ENCODE measurements at regions not wholly inside any gene's neighbourhood (a gene's known extent, or its start where the extent isn't known, plus 50 kb on each side); places are given as distances from the start of the nearest gene placed in this dataset.

DNA sequence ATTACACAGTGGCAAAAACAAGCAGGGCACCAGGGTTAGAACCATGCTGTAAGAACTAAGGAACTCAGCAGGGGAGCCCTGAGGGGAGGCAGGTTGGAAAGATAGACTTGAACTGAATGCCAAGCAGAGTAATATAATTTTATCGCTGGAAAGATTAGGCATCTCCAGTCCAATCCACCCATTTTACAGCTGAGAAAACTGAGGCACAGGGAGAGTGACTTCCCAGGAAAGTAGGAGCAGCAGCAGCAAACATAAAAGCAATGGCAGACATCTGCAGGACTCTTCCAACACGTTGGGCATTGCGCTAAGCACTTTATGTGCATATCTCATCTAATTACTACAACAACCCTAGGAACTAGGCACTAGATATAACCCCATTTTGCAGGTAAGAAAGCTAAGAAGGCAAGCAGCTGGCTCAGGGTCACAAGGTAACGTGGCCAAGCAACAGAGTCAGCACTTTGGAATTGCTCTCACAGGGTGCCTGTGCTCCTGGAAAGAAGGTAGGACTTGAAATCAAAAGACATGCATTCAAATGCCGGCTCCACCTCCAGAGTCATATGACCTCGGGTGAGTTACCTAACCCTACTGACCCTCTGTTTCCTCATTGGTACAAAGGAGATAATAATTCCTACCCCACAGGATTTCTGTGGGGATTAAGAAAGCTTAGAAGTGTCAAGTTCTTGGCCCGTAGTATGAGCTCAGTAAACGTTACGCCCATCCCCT is 215.3 kb downstream of the BARX2 start:
- DNase-seq (ENCODE audit: low spot score) = no peak

DNA sequence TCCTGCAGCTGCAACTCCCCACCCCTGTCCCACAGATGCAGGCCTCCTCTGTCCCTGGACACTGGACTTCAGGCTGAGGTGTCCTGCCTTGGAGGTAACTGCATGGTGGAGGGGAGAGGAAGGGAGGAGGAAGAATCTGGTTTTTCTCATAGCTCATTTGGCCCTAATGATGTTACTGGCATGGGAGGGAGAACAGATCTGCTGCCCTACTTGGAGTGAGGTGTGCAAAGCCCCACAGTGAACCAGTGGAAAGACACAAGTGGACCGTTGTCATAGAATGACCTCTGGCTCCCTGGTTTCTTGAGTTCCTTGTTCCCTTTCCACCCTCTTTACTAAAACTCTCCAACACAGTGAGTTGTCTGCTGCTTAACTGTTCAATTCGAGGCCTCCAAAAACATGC is 215.9 kb downstream of the BARX2 start:
- no peak for DNase-seq (ENCODE audit: low spot score)

DNA sequence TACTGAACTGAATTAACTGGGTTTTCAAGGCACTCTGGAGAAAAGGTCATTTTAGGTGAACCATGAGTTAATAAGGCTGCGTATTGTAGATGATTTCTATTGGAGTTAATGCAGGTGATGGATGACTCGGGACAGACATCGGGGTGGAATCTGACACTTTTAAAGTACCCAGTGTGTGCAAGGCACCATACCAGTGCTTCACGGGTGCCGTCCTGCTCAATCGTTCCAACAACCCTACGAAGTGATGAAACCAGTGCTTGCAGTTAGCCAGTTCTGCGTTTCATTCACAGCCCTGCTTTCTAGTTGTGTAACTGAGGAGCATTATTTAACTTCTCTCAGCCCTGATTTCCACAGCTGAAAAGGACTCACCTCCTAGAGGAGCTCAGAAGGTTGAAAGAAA is 216.5 kb downstream of the BARX2 start:
- no peak for DNase-seq (ENCODE audit: low spot score)

DNA sequence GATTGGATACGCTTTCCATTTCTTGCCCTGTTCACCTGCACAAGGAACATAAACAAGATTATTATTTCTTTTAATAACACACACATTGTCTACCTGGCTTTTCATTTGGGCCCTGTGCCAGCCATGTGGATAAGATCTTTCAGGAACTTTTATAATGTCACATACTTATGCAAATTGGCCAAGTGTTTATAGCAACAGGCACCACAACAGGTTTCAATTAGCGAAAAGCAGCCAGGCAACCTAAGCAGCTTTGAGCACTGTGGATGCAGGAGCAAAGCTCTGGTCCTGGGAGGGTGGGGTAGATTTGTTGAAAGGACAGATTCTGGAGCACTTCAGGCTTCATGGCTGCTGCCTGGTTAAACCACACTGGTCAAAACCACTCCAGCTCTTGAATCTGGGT is 217.4 kb downstream of the BARX2 start:
- DNase-seq (ENCODE audit: low spot score) = no peak

DNA sequence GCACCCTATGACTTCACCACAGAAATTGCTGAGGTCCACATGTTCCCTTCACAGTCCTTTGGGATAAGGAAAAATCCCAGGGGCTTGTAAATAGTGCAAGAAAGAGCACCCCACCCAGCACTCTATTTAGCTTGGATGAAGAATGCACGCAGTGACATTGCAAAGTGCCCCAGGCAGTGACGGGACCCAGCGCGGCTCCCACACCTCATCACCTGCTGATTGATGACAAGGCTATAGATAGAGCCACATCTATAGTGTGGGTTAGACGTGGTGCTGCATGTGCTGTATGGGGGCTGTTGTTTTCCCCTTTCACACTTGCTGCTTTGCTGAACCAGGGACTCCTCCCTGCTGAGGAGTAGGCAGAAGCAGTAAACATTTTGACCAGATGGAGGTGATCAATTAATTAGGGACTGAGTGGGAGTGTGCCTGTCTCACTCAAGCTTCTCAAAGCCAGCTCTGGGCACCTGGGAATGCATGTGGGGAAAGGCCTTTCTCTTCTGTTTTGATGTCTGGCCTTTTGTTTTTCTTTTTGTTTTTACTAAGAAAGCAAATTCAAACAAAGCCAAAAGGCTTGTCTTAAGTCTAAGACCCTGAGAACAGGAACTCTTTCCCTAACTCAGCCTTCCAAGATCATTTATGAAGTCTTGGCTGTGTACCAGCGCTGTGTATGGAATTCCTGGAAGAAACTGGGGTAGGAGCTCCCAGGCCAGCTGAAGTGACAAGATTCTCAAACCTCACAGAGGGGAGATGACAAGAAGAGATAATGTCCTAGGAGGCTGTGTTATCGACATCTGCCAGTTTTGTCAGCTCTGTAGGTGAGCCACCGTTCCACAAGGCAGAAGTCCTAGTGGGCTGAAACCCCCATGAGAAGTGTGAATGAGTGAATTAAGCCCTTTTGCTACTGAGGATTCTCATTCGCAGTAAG is 219.7 kb downstream of the BARX2 start:
- DNase-seq (ENCODE audit: low spot score) = no peak

DNA sequence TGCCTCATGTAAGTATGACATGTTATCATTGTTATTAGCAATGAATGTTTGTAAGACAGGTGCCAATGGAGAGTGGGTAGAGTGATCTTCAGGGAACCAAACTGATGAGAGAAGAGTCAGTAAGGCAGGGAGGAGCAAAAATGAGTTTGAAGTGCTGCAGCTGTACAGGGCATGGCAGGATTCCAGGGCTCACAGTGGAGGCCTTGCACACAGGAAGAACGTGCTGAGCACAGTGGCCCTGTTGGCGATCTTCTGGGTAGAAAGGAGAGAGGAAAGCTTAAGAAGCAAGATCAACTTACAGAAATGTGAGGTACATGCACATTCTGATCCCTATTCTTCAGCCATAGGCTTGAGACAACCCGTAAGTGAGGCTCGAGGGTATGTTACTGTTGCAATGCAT is 219.3 kb upstream of the TMEM45B start:
- no peak for DNase-seq (ENCODE audit: low spot score)

DNA sequence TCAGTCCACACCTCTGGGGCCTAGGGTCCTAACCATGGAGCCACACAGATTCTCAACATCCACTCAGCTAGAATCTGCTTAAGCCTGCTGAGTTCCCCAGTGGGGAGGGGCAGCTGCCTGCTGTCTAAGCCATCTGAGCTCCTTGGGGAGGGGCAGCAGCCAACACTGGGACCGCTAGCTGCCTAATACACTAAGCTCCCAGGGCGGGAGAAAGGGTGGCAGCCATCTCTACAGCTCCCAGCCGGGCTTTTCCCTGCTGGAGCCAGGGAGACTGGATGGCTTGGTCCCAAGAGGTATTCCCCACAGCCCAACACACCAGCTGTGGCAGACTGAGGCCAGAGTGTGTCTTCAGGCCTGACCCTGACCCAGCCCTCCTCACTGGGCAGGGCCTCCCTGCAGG is 217.3 kb upstream of the TMEM45B start:
- peak; percentile 55 for DNase-seq (ENCODE audit: low spot score)

DNA sequence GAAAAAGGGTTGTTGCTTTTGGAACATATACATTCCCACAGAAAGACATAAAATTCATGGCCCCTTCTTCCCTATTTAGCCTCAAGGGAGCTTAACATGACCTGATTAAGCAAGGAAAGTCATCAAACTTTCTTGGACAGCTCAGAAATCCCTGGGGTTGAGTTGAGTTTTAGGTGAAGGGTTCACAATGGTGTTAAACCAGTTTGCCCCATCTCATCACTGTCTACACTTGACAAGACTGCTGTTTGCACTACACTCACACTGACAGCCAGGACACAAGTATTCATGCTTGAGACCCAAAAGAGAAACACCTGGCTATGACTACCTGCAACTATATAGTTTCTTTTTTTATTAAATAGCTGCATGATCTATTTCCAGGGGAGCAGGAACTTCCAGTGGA is 209.8 kb upstream of the TMEM45B start:
- no peak for DNase-seq (ENCODE audit: low spot score)

DNA sequence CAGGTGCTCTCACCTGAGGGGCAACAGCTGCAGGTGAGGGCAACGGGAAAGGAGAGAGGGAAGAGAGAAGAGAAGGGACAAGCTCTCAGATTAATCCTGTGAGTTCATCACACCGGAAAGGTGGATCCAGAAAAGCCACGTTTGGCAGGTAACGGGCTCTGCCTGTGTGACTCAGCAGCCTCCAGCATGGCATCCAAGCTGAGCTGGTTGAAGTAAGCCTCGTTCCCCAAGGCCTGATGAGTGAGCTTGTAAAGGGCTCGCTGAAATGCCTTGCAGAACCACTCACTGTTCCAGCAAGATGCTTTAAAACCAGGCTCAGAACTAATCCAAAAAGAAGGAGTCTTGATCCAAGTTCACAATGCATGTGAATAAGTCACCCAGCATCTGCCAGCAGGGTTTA is 206.9 kb upstream of the TMEM45B start:
- DNase-seq (ENCODE audit: low spot score) = no peak

DNA sequence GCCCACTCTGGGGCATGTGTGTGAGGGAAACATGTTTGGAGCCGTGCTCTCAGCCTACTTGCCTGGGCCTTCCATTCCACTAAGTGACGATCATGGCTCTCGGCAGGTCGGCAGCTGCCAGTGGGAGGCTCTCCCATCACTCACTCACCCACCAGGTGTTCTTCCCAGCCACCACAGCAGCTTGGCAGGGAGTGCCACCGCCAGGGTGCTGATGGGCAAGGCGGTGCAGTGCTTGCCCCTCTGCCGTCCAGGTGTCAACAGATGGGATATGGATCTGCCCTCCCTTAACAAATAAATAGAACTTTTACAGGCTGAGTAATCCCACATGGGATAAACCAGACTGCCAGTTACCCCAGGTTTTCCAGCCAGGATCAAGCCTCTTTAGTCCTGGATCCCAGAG is 205.5 kb upstream of the TMEM45B start:
- no peak for DNase-seq (ENCODE audit: low spot score)

DNA sequence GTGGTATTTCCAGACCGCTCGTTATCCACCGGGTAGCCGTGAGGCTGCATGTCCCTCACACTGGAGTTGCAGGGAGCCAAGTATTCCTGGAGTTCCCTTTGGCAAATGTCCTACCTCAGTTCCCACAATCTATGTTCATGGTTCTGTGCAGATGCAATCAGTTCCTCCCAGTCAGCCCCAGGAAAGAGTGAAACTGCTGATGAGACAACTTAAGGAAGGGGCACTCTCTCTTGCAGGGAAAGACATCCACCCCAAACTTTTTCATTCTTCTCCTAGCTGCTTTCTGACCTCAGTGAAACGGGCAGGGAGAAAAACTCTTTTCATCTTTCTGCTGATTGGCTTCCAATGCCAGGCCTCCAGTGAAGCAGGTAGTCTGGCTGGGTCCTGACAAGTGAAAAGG is 205.1 kb upstream of the TMEM45B start:
- no peak for DNase-seq (ENCODE audit: low spot score)

DNA sequence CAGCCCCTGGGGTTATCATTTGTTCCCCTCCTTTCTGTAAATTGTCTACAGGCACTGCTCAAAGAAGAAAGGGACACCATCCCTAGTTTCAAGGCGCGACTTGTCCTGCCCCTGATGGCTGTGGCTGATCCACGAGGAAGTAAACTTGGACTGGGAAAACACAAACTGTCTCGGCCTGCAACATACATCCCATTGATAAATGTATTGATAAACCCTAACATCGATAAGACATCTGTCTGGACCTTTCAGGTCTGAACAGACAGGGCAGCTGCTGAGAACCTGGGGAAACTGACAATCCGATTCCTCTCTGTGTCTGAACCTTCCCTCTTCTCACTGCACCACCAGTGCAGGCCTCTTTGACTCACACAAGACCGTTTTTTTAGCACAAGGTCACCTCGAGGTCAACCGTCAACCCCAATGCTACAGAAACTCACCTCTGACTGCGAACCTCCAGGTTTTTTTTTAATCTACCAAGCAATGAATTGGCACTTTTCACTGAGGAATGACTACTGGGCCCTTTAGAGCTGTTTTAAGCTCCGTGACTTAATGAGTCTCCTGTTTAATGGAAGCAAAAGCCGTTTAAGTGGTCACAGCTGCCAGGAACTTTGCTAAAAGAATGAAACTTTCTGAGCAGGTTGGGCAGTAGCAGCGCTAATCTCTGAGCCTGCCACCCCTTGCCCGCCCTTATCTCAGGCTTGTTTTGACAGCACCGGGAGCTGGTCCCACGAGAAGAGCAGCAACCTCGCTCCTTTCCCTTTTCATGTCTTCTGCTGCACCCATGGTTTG is 203.8 kb upstream of the TMEM45B start:
- DNase-seq (ENCODE audit: low spot score) = no peak

DNA sequence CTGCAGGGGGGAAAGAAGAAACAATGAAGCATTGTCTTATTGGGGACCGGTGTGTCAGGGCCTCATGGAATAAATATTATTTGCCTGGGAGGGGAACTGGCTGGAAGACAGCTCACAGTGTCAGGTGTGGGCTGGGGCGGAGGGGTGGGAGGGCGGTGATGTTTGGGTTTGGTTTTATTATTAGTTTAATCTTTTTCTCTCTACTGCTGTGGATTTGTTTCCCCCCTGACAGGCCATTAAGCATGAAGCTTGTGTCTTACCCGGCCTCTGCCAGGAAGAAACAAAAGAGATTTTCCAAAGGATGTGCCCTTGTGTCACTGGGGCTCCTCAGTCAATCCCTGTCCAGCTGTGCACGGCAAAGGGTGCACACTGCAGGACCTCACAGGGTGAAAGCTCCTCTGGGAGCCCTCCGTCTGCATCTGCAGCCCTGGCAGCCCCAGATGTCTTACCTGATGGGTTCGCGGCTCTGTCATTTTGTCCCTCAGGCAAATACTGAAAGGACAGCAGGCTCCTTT is 203.1 kb upstream of the TMEM45B start:
- DNase-seq (ENCODE audit: low spot score) = no peak

DNA sequence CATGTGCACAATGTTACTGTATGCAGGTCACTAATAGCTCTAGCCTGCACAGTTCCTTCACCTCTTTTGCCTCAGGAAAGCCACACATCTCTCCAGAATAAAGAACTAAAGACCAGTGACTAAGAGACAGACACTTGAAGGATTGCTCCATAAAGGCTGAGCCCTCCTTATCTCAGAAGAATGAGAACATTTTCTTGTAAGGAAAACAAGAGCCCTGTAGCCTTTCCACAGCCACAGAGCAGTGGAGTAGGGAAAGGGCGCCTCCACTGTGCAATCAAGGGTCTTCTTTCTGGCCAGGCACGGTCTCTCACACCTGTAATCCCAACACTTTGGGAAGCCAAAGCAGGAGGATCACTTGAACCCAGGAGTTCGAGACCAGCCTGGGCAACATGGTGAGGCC is 202.6 kb upstream of the TMEM45B start:
- no peak for DNase-seq (ENCODE audit: low spot score)

DNA sequence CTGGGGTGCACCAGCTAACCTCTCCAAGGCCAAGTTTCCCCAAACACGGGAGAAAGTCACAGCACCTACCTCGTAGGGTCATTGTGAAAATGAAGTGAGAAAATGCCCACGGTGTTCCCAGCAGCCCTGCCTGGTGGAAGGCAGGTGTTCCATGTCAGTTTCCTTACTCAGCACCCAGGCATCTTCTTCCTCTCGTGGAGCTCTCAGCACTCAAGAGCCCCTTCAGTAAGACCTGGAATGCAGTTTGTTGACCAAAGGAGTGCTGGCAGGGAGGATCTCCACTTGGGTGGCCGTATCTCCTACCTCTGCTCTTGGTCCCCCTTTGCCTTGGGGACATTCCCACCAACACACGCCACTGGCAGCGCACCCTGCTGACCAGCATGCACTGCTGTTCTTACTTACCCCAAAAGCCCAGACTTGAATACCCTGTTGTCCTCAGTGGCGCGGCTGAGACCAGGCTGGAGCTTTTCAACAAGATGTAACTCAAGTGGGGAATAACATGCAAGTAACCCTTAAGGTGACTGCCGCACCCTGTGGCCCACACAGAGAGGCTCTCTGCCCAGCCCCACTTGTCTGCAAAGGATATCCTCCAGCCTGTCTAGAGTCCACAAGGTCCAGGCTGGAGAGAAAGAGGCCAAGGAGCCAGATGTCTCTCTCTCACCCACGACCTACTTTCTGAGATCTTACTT is 201.2 kb upstream of the TMEM45B start:
- no peak for DNase-seq (ENCODE audit: low spot score)

DNA sequence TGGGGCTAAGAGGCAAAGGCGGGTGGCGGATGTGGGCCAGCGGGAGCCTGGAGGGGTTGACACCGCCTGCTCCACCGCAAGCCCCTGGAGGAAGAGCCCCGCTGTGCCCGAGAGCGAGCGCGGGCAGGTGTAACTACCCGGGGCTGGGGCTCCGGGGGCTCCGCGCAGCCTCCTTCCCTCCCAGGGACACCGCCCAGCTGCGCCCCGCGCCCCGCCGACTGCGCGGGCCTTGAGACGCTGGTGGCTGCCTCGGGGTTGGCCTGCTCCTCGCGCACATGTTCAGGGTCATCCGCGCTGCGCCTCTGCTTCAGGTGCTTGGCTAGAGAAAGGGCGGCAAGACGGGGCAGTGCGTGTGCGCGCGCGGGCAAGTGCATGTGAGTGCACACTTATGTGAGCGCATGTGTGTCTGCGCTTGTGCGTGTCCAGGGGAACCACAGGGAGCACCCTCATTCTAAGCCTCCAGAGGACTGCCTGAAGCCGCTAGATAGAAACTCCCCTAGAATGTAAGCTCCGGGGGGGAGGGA is 197.5 kb upstream of the TMEM45B start:
- DNase-seq (ENCODE audit: low spot score) = no peak

DNA sequence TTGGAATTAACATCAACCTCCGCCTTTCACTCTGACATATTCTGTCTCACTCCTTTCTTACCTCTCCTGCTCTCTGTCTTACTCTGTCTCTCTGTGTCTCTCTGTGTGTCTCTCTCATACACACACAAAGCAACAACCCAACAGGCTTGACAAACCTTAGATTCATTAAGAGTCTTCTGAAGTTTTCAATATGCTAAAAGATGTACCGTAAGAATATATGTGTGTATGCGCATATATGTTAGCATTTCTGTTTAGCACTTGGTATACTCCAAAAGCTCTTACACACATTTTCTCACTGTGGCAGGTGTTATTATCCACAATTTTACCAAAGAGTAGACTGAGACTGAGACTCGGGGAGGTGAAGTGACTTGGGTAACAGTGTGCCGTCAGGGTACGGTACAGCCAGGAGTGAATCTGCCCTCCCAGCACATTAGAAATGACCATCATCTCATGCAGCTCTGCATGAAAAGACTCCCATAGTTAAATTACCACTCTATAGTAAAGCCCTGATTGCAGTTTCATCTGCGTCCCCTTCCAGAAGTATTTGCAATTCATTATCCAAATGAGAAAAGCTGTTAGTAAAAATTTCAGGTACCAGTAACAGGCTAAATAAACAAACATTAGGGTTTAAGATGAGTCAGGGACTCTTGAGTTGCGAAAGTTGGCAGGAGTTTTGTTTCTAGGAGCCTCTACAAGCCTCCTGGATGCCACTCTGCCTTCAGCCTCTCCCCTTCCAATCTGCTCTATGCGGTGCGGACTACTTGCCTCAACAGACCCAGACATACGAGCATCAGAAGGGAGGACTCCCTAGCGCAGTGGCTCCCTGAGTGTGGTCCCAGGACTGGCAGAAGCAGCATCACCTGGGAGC is 195.2 kb upstream of the TMEM45B start:
- no peak for DNase-seq (ENCODE audit: low spot score)

DNA sequence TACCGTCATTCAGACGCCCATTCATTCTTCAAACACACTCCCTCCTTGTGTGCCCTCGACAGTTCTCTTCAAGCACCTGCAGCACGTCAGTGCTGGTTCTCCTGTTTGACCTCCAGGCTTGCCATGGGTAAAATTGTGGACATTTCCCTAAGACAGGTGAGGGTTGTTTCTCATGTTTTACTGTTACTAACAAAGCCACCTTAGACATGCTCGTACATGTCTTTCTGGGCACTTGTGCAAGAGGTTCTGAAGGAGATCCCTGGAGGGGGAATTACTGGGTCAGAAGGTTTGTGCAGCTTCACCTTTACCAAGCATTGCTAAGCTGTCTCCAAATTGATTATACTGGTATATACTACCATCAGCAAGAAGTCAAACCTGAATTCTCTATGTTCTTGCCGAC is 189.7 kb upstream of the TMEM45B start:
- DNase-seq (ENCODE audit: low spot score) = no peak

DNA sequence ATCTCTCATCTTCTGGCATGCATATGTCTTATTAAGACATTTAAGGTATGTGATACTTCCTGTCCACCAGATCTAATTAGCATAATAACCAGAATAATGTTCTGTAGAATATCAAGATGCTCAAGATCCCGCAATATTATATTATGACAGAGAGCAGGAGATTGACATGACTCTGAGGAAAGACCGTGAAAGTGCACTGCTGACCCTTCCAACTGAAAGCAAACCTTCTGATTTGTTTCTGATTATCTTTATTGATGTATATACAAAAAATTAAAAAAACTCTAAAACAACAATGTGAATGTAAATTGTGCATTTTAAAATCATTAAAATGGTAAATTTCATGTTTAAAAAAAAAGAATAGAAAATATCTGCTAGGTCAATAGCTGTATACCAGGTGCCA is 184.4 kb upstream of the TMEM45B start:
- no peak for DNase-seq (ENCODE audit: low spot score)

DNA sequence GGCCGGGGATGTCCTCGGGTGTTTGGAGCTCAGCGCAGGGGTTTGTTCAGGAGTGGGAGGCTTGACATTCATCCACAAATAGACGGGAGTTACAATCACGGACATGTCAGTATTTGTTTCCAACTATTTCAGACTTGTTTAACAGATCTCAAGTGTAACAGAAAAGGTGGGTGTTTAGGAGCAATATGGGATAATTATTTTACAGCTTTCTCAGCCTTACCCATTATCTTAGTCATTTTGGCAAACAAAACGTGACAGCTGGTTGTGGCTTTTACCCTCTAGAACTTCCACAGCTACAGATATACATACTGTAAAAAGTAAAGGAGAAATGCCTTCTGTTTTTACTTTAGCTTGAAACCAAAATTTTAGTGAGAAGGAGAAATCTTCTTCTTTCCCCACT is 178.7 kb upstream of the TMEM45B start:
- no peak for DNase-seq (ENCODE audit: low spot score)
